GM12891 (cell line): ENCODE measurements at regions not wholly inside any gene's neighbourhood (a gene's known extent, or its start where the extent isn't known, plus 50 kb on each side); places are given as distances from the start of the nearest gene placed in this dataset.

Experiments used
- PAX5 ChIP-seq: IDR thresholded peaks from 2 replicates; pipeline ENCODE4 v1.6.1; 2011; ENCODE audit warnings: low read length, moderate library complexity, mild to moderate bottlenecking; ENCODE audit not compliant: insufficient read depth, severe bottlenecking
- POLR2A ChIP-seq: IDR thresholded peaks from 2 replicates; pipeline ENCODE4 v1.6.1; 2011; ENCODE audit warnings: low read depth, low read length, control low read depth
- POLR2AphosphoS5 ChIP-seq: IDR thresholded peaks from 2 replicates; pipeline ENCODE4 v1.6.1; 2011; ENCODE audit warnings: low read depth, low read length, control low read depth
- POU2F2 ChIP-seq: IDR thresholded peaks from 2 replicates; pipeline ENCODE4 v1.6.1; 2011; ENCODE audit warnings: low read depth, mild to moderate bottlenecking, control low read depth, low read length, moderate library complexity
- SPI1 ChIP-seq: IDR thresholded peaks from 2 replicates; pipeline ENCODE4 v1.6.1; 2011; ENCODE audit warnings: low read depth, low read length, control low read depth
- TAF1 ChIP-seq: IDR thresholded peaks from 2 replicates; pipeline ENCODE4 v1.6.1; 2011; ENCODE audit warnings: low read depth, low read length, control low read depth

- TF ChIP-seq POLR2AphosphoS5 (no peak), POLR2A (no peak), SPI1 (no peak), TAF1 (no peak), POU2F2 (no peak), PAX5 (no peak)
These were observed 114.6 kb downstream of the NBPF12 start for GRCh38 chr1:147052677-147053076.
